GM18909 (cell line): ENCODE measurements at regions not wholly inside any gene's neighbourhood (a gene's known extent, or its start where the extent isn't known, plus 50 kb on each side); places are given as distances from the start of the nearest gene placed in this dataset.
"Not testable (repeated sequence)": the region's sequence is repeated elsewhere in the genome, so short reads cannot be mapped to it uniquely, and the experiment has no call there.

ENCODE experiments used
- ATAC-seq: cut with Tn5 transposase; IDR thresholded peaks from one replicate; pipeline ENCODE4 v1.9.1; 2021; ENCODE audit warnings: mild to moderate bottlenecking; ENCODE audit not compliant: unreplicated experiment, poor library complexity

- no peak for ATAC-seq
Measured at GRCh38 chr4:159410076-159410777, 307.3 kb downstream of the RAPGEF2 start.

GRCh38 chr4:159410891-159411290 lies 308.0 kb downstream of the RAPGEF2 start:
- no peak for ATAC-seq

- ATAC-seq: no peak
Measured at GRCh38 chr4:159413306-159413943, 310.5 kb downstream of the RAPGEF2 start.

GRCh38 chr4:159414305-159414704 lies 311.4 kb downstream of the RAPGEF2 start:
- no peak for ATAC-seq

GRCh38 chr4:159416073-159416472 lies 313.2 kb downstream of the RAPGEF2 start:
- ATAC-seq: no peak

- no peak for ATAC-seq
Measured at GRCh38 chr4:159416996-159417395, 314.1 kb downstream of the RAPGEF2 start.

- no peak for ATAC-seq
Measured at GRCh38 chr4:159420162-159421057, 317.5 kb downstream of the RAPGEF2 start.

- ATAC-seq: not testable (repeated sequence)
Measured at GRCh38 chr4:159421058-159421419, 318.2 kb downstream of the RAPGEF2 start.

GRCh38 chr4:159422019-159422418 lies 319.1 kb downstream of the RAPGEF2 start:
- no peak for ATAC-seq

- ATAC-seq: no peak
Measured at GRCh38 chr4:159422626-159423025, 319.7 kb downstream of the RAPGEF2 start.

GRCh38 chr4:159425737-159426305 lies 322.9 kb downstream of the RAPGEF2 start:
- no peak for ATAC-seq

GRCh38 chr4:159428293-159428692 lies 325.4 kb downstream of the RAPGEF2 start:
- ATAC-seq: no peak

- peak; percentile 41 for ATAC-seq
Measured at GRCh38 chr4:159428975-159429692, 326.3 kb downstream of the RAPGEF2 start.

GRCh38 chr4:159429693-159430035 lies 326.8 kb downstream of the RAPGEF2 start:
- ATAC-seq: peak; percentile 61

GRCh38 chr4:159430896-159431295 lies 328.0 kb downstream of the RAPGEF2 start:
- no peak for ATAC-seq

GRCh38 chr4:159432436-159432835 lies 329.6 kb downstream of the RAPGEF2 start:
- ATAC-seq: no peak

- ATAC-seq: no peak
Measured at GRCh38 chr4:159433337-159433736, 330.5 kb downstream of the RAPGEF2 start.

GRCh38 chr4:159434114-159434870 lies 331.4 kb downstream of the RAPGEF2 start:
- ATAC-seq: no peak

GRCh38 chr4:159434871-159435241 lies 332.0 kb downstream of the RAPGEF2 start:
- ATAC-seq: no peak
